HFF-Myc (cell line): ENCODE measurements at regions not wholly inside any gene's neighbourhood (a gene's known extent, or its start where the extent isn't known, plus 50 kb on each side); places are given as distances from the start of the nearest gene placed in this dataset.

Experiments
- DNase-seq: peaks from one replicate; pipeline ENCODE4 v3.0.0-alpha.2; 2011; ENCODE audit warnings: low read depth; ENCODE audit errors: extremely low read depth
- H3K4me3 ChIP-seq: replicated peaks from 2 replicates; pipeline ENCODE4 v1.5.1; 2011; ENCODE audit warnings: low read depth, mild to moderate bottlenecking, control low read depth, low read length
- TF ChIP-seq, protein P1 (sequence below): IDR thresholded peaks from 2 replicates; pipeline ENCODE4 v1.5.1; 2012; ENCODE audit warnings: mild to moderate bottlenecking, low read depth, low read length, control low read depth; ENCODE audit errors: missing control alignments

DNA sequence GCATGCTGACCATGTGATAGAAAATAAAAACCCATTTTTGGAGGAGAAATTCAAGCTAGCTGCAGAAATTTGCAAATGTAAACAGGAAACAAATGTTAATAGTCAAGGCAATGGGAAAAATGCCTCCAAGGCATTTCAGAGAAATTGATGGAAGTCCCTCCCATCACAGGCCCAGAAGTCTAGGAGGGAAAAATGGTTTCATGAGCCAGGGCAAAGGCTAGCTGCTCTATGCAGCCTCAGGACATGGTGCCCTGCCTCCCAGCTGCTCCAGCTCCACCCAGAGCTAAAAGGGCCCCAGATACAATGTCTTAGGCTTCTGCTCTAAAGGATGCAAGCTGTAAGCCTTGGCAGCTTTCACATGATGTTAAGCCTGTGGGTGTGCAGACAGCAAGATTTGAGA lies 1419.4 kb upstream of the CELF4 start:
- TF ChIP-seq, protein P1, sequence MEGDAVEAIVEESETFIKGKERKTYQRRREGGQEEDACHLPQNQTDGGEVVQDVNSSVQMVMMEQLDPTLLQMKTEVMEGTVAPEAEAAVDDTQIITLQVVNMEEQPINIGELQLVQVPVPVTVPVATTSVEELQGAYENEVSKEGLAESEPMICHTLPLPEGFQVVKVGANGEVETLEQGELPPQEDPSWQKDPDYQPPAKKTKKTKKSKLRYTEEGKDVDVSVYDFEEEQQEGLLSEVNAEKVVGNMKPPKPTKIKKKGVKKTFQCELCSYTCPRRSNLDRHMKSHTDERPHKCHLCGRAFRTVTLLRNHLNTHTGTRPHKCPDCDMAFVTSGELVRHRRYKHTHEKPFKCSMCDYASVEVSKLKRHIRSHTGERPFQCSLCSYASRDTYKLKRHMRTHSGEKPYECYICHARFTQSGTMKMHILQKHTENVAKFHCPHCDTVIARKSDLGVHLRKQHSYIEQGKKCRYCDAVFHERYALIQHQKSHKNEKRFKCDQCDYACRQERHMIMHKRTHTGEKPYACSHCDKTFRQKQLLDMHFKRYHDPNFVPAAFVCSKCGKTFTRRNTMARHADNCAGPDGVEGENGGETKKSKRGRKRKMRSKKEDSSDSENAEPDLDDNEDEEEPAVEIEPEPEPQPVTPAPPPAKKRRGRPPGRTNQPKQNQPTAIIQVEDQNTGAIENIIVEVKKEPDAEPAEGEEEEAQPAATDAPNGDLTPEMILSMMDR, result no peak
- H3K4me3 ChIP-seq, result no peak overlapping the region
- no peak for DNase-seq

DNA sequence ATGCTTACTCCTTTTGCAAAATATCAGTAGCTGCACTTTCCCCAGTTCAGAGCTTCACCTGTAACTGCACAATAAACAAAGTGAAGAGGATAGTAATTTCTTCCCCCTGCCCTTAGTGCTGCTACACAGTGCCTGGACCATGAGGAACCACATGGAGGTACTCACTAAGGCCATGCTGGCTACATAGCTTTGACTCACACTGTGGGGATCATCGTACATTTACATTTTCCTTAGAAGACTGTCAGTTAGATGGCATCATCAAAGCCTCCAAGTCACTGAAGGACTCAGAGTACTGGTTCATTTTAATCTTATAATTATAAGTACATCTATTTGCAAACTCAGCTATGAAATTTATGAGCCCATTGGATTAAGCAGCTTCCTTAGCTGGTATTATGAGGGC lies 1416.5 kb upstream of the CELF4 start:
- H3K4me3 ChIP-seq, result no peak overlapping the region
- TF ChIP-seq, protein P1, result no peak
- DNase-seq, result no peak

DNA sequence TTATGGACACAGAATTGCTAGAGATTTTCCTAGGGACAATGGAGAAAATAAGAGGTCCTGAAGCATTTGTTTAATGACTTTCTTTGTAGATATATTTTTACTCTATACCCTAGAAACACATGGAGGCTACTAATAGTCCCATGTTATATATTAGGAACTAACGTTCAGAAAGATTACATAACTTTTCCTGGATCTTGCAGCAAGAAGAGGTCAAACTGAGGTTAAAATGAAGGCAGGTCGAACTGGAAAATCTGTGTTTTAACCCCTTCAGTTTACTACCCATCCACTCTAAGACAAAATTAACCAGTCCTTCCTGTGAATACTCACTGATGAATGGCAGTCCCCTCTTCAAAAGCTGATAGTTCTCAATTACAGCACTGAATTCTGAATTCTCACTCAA lies 1415.8 kb upstream of the CELF4 start:
- H3K4me3 ChIP-seq, result no peak overlapping the region
- DNase-seq, result no peak
- TF ChIP-seq, protein P1, result no peak

DNA sequence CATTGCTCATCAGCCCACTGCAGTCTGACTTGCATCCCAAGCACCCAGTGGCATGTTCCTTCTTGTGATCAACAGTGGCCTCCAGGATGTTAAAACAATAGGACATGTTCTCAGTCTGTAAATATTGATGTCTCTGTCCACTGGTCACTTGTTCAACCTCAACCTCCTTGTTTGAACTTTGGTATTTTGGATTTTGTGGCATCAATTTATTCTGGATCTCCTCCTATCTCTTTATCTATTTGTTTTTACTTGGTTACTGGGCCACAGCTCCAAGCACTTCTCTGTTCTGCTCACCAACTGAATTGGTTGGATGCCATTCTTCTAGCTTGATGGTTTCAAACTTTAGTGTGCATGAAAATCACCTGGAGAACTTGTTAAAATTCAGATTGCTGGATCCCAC lies 1414.8 kb upstream of the CELF4 start:
- no peak overlapping the region for H3K4me3 ChIP-seq
- TF ChIP-seq, protein P1, result no peak
- no peak for DNase-seq

DNA sequence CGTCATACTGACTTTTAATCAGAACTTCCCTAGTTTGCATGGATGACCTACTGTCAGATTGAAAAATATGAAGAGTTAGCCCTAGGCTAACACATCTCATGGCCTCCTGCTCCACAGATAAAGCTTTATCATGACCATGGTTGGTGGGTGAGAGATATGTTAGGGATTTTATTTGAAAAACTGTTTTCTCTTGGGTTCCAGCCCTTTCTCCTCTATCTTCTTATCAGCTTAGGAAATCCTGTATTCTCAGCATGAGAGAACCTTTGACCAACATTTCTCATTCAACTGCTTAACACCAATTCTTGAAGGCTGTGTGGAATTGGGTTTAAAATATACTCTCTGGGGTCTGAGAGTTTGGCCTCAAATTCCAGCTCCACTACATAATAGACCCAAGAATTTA lies 1407.0 kb upstream of the CELF4 start:
- DNase-seq, result no peak
- no peak overlapping the region for H3K4me3 ChIP-seq
- TF ChIP-seq, protein P1, result no peak

DNA sequence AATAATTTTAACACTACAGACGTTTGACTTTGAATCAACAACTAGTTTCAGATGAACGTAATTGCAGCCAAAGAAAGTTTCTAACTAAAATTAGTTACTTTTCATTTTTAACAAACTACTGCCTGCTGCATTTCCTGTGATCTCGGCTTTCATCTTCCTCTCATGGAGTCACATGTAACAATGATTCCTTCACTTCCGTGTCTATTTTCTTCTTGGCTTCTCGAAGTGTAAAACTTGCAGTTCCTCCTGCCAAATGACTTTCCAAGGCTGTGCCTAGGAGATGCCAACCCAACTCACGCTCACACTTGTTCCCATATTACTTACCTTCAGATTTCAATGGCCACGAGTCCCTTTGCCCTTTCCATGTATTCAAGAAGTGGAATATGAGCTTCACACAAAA lies 1406.3 kb upstream of the CELF4 start:
- H3K4me3 ChIP-seq, result no peak overlapping the region
- no peak for DNase-seq
- TF ChIP-seq, protein P1, result no peak

DNA sequence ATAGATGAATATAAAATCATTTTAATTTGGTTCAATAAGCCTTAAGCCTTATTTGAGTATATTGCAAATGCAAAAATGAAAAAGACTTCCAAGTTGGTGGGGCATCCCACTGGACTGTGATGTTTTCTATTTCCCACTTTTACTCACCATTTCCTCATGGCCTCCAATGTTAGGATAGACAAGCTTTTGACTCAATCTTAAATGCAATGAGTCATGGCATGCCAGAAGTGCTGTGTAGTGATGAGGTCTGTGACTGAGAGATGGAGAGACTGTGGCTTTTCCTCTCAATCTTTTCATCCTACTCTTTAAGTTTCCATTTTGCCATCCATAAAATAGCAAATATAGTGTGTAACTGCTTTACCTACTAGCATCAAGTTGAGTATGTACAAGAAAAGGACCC lies 1401.2 kb upstream of the CELF4 start:
- no peak overlapping the region for H3K4me3 ChIP-seq
- TF ChIP-seq, protein P1, result no peak
- no peak for DNase-seq
